SH-SY5Y (cell line): ENCODE measurements at regions not wholly inside any gene's neighbourhood (a gene's known extent, or its start where the extent isn't known, plus 50 kb on each side); places are given as distances from the start of the nearest gene placed in this dataset.

Experiments
- GATA2 ChIP-seq: IDR thresholded peaks from 2 replicates; pipeline ENCODE4 v1.6.1; 2011; ENCODE audit warnings: mild to moderate bottlenecking, low read depth, low read length
- GATA3 ChIP-seq: IDR thresholded peaks from 2 replicates; pipeline ENCODE4 v1.6.1; 2011; ENCODE audit warnings: low read depth, mild to moderate bottlenecking, low read length, moderate library complexity

DNA sequence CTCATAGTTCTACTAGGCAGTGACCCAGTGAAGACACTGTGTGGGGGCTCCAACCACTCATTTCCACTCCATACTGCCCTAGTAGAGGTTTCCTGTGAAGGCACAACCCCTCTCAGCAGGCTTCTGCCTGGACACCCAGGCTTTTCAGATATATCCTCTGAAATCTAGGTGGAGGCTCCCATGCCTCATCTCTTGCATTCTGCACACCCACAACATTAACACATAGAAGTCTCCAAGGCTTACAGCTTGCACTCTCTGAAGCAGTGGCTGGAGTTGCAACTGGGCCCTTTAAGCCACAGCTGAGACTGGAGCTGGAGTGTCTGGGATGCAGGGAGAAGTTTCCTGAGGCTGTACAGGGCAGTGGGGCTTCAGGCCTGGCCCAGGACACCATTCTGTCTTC, 347.7 kb upstream of the SPRY2 start:
- TF ChIP-seq GATA2 = no peak
- TF ChIP-seq GATA3 = no peak
